GM12872 (cell line): ENCODE measurements at regions not wholly inside any gene's neighbourhood (a gene's known extent, or its start where the extent isn't known, plus 50 kb on each side); places are given as distances from the start of the nearest gene placed in this dataset.

ENCODE experiments used
- CTCF ChIP-seq: IDR thresholded peaks from 3 replicates; pipeline ENCODE4 v1.5.1; 2011; ENCODE audit warnings: low read depth, mild to moderate bottlenecking, low read length, moderate library complexity; ENCODE audit not compliant: insufficient read depth

- TF ChIP-seq CTCF, result no peak
These were observed 331.9 kb downstream of the SHQ1 start for GRCh38 chr3:72516361-72516760.

- TF ChIP-seq CTCF, result no peak
These were observed 332.3 kb downstream of the SHQ1 start for GRCh38 chr3:72515941-72516340.

- TF ChIP-seq CTCF, result no peak
These were observed 333.0 kb downstream of the SHQ1 start for GRCh38 chr3:72515281-72515680.

- TF ChIP-seq CTCF, result no peak
These were observed 338.0 kb downstream of the SHQ1 start for GRCh38 chr3:72510247-72510646.

GRCh38 chr3:72505539-72506405 lies 342.5 kb downstream of the SHQ1 start:
- TF ChIP-seq CTCF, result no peak

- no peak for TF ChIP-seq CTCF
These were observed 352.1 kb downstream of the SHQ1 start for GRCh38 chr3:72496051-72496670.

- no peak for TF ChIP-seq CTCF
These were observed 353.6 kb downstream of the SHQ1 start for GRCh38 chr3:72494626-72495025.
